IPS DF 4.7 (cell line): ENCODE measurements at regions not wholly inside any gene's neighbourhood (a gene's known extent, or its start where the extent isn't known, plus 50 kb on each side); places are given as distances from the start of the nearest gene placed in this dataset.
"Not testable (repeated sequence)": the region's sequence is repeated elsewhere in the genome, so short reads cannot be mapped to it uniquely, and the experiment has no call there.

ENCODE experiments used
- DNase-seq: peaks from one replicate; pipeline ENCODE4 v3.0.0-alpha.2; 2013; ENCODE audit warnings: low spot score; ENCODE audit errors: extremely low read depth

DNA sequence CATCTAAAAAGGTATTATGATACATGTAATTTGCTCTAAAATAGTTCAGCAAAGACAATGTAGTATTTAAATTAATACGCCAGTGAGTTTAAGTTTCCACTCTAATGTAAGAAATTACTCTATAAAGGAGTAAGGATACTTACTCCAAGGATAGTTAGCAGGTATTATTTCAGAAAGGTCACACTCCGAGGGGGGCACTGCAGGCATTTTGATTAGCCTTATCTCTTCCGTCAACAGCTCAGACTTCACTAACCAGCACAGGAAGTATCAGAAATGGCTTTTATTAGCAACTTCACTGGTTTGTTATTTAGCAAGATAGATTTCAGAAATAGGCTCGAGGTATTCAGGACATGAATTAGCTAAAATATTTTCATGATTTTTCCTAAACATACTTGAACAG lies 127.0 kb downstream of the COX18 start:
- DNase-seq, result no peak

DNA sequence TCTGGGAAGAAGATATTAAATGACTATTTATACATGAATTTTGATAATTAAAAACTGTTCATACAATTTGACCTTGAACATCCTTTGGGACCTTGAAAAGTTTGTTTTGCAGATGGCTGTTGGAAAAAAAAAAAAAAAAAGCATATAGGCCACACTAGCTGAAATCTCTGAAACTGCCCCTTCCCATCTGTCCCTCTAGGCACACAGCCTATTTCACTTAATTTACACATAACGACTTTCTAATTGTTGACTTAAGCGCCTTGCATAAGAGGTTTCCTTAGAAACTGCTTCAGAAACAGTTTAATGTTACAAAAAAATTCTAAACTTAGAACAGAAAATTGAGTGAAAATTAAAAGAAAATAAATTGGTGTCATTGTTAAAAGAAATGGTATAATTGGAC lies 131.0 kb downstream of the COX18 start:
- no peak for DNase-seq

DNA sequence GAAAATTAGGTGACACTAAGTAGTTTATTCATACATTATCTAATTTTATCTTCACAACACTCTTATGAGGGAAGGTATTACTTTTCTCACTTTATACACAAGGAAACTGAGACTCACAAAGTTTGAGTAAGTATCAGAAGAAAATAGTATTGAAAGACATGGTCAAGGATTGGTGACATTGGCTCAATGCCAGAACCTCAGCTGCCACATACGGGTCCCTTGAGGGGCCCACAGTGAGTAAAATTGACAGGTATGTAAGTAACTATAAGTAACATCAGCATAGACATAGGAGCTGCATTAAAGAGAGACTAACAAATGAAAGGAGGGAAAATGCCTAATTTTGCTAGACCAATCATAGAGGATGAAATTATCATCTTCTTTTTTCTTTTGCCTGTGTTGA lies 134.1 kb downstream of the COX18 start:
- no peak for DNase-seq

DNA sequence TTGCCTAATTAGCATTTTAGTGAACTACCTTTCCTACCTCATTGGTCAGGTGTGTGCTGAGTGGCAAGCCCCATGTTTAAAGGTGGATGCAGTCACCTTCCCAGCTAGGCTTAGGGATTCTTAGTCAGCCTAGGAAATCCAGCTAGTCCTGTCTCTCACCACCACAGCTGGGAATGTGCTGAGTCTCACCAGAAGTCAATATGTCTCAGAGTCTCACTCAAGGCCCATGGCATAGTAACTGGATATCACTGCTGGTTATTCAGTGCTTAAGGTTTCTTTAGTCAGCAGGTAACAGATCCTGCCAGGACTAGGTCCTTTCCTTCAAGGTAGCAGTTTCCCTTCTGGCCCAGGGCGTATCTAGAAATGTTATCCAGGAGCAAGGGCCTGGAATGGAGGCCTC lies 136.5 kb downstream of the COX18 start:
- no peak for DNase-seq

DNA sequence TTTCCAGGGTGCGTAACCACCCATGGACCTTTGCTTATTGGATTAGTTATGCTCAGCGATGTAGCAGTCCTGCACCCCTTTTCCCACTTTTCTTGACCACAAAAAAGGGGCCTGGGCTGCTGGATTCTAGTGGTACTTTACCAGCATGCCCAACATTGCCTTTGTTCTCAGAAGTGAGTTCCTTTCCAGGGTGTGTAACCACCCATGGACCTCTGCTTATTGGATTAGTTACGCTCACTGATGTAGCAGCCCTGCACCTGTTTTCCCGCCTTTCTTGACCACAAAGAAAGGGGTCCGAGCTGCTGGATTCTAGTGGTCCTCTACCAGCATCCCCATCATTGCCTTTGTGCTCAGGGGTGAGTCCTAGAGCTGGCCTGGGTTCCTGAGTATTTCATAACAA lies 138.2 kb downstream of the COX18 start:
- no peak for DNase-seq

DNA sequence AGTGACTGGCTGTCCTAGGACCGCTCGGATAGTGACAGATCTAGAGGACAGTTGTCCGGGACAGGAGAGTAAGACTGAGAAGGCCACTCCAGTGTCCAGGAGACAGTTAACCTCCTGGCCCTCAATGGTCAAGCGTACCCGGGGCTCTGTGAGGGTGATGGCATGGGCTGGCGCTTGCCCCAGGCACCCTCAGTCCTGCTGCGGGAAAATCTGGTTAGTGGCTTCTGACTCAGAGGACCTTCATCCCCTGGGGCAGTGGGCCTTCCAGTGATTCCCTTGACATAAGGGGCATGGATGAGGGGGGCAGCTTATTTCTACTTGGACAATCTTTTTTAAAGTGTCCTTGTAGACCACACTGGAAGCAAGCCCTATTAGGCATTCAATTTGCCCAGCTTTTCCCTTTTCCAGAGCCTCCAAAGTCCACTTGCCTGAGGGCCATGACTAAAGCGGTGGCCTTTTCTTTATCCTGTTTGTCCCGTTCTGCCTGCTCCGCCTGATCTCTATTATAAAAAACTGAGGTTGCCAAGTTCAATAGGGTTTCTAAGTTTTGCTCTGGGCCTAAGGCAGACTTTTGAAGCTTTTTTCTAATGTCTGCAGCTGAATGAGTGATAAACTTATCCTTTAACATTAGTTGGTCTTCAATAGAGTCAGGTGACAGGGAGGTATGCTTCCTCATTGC lies 139.8 kb downstream of the COX18 start:
- not testable (repeated sequence) for DNase-seq

DNA sequence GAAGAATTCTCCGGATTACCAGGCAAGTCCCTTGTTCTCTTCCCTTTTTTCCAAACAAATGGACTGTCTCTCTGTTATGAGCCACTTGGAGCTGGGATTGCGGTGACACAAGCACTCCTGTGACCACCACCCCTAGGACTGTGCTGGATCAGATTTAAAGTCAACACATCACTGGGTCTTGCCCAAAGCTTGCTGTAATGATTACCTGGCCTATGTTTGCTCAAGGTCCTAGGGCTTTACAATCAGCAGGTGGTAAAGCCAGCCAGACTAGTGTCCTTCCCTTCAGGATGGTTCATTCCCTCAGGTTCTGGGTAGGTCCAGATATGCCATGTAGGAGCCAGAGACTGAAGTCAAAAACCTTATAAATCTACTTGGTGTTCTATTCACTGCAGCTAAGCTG lies 144.7 kb downstream of the COX18 start:
- DNase-seq, result no peak

DNA sequence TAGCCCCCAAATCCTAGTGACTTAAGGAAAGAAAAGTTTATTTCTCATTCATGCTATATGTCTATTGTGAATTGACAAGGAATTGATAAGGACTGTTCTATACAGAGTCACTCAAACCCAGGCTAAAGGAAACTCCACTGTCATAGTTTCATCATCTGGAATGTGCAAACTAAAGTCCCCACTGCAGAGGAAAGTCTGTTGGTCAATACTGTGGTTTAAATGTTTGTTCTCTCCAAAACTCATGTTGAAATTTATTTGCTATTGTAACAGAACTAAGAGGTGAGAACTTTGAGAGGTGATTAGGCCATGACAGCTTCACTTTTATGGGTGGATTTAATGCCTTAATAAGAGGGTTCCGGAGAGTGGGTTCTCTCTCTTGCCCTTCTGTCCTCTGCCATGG lies 149.6 kb downstream of the COX18 start:
- DNase-seq, result no peak

DNA sequence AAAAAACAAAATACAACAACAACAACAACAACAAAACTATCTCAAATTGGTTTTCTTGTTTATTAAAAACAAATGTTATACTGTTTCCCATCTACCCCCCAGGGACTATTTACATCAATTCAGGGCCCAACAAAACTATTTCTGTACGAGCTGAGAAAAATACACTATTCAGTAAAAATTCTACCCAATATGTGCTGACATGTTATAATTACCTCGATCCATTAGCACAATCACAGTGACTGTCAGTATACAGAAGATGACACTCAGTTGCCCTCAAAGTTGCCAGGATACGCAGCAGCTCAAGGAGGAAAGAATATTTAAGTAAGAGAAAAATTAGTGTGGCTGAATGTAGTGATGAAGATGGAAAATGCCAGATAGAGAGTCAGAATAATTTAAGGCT lies 150.1 kb downstream of the COX18 start:
- DNase-seq, result no peak

DNA sequence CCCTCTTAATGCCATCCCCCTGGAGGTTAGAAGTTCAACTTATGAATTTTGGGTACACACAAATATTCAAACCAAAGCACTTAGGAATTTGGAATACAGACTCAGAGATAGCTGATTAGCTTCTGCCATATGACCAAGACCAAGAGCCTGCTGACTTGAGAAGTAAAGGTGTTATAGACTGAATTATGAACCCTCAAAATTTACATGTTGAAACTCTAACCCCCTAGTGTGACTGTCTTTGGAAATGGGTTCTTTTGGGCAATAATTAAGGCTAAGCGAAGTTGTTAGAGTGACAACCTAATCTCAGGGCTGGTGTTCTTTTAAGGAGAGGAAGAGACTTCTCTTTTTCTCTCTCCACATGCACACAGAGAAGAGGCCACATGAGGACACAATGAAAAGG lies 151.2 kb downstream of the COX18 start:
- DNase-seq, result no peak

DNA sequence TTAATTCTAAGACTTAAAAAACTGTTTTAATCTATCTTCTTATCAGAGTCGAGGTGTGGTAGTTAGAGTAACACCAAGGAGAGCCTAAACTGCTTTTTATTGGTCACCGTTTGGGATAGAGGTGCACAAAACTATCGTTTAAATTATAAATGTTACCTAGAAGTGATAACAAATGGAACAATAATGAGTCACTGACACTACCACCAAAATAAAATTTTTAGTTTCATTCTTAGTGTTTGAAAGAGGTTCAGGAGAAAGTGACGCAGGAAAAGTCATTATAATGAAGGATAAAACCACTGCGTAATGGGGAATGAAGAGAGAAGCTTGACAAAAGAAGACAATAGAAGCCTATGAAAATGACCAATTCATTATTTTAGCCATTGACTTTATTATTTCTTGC lies 158.2 kb downstream of the COX18 start:
- DNase-seq, result no peak

DNA sequence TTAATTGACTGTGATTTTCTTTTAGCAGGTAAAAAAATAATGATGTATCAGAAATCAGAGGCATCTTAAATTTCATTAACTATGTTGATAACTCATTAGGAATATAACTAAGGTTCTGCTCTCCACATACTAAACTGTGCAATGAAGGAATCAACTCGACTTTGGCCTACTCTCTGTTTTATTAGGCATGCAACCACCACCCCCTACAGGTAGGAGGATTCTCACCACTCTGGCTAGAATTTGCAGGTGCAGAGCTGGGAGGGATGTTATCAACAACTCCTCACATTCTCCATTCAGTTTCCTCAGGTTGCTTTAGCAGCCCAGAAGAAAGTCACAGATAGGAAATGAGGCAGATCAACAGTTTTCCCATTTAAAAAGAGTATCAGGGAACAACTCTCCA lies 160.1 kb downstream of the COX18 start:
- no peak for DNase-seq

DNA sequence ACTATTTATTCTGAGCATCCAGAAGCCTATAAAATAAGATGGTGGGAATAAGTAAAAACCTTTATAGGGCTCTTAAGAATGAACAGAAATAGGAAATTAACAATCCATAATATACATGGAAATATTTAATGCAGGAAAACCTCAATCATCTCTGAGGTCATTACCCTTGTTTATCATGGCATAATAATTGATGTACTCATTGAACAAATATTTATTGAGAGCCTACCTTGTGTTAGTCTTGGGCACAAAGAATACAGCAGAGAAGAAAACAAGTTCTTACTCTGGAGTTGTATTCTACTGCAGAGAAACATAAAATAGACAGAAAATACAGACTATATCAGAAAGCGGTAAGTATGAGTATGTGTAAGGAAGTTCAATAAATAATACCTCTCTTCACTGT lies 167.2 kb downstream of the COX18 start:
- no peak for DNase-seq

DNA sequence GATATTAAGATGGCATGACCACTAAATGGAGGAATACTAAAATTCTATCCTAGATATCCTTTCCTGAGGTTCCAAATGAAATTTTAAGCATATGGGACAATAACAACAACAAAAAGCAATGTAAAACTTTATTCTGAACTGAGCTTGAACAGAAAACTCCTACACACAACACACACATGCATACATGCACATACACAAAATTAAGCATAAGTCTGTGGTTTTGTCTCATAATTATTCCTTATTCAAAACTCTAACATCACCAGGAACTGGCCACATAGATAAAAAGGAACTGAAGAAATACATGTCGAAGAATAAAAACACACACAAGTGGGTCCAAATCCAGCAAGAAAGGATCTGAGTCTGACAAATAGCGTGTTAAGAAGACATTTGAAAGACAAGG lies 168.0 kb downstream of the COX18 start:
- DNase-seq, result no peak

DNA sequence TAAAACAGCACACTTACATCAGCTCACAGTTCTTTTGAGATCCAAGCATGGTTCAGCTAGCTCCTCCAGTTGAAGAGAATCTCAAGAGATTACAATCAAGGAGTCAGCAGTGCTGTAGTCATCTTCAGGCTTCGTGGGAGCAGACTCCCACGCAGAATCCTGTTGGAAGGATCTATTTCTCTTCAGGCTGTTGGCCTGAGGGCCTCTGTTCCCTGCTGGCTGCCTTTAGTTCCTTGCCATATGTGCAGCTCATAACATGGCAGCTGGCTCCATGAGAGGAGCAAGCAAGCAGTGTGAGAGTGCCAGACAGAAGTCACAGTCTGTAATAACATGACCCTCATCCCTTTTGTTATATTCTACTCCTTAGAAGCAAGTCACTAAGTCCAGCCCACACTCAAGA lies 168.6 kb downstream of the COX18 start:
- no peak for DNase-seq

DNA sequence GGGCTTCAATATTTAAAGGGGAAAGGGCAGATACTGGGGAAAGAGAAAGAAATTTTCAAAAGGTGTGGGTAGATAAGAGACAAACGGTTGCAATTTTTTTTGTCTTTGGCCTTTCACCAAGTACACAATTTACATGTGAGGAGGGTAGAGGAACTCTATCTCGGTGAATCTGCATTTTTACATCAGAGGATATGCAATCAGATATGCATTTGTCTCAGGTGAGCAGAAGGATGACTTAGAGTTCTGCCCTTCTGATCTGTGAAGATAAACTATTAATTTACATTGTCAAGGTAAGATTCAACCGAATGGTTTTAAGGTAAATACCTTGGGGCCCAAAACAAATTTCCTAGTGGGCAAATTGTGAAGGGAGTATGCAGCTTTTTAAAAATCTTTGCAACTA lies 169.9 kb downstream of the COX18 start:
- DNase-seq, result no peak

DNA sequence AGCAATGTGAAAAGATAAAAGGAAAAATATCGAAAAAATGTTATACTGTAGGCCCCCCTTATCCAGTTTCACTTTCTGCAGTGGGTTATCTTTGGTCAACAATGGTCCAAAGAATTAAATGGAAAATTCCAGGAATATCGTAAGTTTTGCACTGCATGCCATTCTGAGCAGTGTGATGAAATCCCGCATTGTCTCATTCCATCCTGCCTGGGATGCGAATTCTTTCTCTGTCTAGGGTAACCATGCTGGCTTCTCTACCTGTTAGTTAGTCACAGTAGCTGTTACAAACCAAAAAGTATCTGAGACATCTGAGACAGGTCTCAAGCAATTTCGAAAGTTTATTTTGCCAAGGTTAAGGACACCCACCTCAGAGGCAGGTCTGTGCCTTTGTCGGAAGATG lies 170.3 kb downstream of the COX18 start:
- no peak for DNase-seq

DNA sequence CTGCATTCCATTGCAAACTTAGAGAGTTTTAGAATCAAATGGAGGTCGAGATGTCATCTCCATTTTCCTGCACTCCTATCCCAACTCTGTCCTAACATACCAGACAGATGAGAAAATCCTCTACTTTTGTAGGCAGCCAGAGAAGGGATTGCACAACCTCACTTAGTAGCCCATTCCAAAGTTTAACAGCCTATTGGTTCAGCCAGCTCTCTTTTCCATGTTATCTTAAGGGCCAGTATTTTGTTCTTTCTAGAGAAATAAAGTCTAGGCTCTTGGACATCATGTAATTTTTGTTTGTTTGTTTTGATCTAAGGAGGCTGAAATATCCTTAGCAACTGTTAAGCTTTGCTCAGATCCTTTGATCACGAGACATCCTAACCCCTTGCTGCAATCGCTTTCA lies 173.0 kb downstream of the COX18 start:
- no peak for DNase-seq

DNA sequence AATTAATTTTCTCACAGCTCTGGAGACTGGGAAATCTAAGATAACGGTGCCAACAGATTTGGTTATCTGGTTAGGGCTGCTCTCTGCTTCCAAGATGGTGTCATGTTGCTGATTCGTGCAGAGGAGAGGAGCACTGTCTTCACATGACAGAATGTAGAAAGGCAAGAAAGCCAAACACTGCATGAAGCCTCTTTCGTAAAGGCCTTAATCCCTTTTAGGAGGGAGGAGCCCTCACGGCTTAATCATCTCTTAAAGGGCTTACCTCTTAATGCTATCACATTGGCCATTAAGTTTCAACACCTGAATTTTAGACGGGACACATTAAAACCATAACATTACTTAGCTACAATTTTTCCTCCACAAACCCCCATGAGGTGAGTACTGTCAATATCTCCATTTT lies 174.1 kb downstream of the COX18 start:
- no peak for DNase-seq

DNA sequence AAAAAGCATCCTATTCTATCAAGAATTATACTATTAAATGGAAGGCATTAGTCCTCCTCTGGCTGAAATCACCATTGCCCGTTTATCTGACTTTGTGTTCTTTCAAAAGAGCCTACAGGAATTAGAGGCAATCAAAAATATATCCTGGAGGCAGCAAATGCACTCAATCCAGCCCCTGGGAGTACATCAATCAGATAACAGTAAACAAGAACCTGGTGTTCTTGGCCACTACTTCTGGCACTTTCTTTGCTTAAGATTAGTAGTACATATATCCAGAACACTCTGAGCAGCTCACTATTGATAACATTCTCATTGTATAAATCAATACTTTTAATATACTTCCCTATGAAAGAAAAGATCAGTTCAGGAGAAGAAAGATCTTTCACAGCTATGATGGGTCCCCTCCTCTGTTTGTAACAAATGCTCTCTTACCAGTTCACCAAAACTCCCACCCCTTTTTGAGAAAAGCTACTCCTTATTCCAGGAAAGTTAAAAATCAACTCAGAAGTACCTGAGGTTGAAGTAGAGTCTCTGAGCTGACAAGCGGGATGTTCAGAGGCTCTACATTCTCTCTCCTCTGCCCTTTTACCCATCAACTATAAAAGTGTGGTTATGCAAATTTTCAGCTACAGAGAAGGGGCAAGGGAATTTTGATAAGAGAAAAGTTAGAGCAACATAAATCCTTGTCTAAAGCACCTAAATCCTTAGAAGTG lies 176.0 kb downstream of the COX18 start:
- no peak for DNase-seq

DNA sequence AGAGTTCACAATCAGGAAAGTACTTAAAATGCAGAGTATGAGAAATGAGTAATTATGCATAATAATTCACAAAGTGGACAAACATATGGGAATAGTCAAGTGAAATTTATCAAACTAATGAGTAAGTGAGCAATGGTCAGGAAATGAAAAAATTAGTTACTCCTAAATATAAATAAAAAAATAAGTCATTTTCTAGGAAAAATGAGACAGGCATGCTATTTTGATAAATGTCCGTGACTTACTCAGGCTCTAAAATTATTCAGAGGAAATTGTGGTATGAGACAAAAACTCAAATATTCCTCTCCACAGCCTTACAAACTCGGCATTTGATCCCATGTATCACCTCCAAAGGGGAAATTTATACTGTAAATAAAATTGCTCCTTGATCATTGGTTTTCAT lies 181.2 kb downstream of the COX18 start:
- no peak for DNase-seq

DNA sequence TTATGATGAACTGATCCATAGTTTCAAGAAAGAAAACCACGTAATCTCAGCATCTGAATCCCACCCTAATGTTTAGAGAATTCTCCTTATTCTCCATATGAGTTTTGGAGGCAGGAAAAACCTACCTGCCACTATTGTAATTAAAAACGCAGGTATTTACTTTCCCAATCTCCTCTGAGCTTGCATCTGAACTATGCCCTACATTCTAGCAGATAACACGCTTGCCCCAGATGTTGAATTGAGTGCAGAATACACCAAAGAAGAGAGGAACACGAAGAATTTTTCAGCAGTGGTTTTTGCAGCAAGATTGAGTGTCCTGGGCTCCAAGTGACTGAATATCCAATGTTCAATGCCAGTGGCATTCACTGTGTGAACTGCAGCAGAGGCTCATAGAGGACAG lies 182.4 kb downstream of the COX18 start:
- DNase-seq, result no peak

DNA sequence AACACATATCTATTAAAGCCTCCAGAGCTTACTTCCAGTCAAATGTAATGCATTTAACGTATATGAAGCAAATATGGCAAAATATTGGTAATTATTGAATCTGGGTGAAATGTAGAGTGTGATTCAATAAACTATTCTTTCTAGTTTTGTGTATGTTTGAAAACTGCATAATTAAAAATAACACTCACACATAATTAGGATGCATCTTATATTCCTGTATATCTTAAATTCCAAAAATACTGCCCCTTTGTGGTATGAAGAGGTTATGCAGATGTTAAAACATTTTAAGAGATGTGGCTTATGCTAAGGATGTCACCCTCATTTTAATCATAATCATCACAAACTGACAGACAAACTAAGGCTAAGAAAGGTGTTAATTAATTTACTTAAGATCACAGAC lies 182.9 kb downstream of the COX18 start:
- DNase-seq, result no peak
